ENCODE measurements at regions not wholly inside any gene's neighbourhood (a gene's known extent, or its start where the extent isn't known, plus 50 kb on each side); places are given as distances from the start of the nearest gene placed in this dataset.

DNA sequence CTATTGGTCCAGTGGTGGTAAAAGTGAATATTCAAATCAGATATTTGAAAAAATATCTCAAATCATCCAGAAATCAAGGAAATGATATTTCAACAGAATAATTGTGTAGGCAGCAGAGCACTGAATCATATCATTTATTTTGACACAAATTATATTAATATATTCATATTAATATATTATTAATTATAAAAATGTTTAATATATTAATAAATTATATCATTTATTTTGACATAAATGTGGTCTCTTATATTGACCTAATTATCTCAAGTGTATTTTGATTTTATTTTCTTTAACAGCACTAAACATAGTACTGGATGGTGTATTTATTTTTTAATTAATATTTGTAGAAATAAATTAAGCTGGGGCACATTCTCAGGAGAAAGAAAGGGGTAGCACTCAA, 257.7 kb upstream of the THBS1 start:
- TF ChIP-seq POLR2A (IDR thresholded peaks at IDR 0.05; ENCODE audit: control extremely low read depth in 1 of 2, low read depth in 2 of 2, low read length in 2 of 2): no peak
- TF ChIP-seq, protein P1, sequence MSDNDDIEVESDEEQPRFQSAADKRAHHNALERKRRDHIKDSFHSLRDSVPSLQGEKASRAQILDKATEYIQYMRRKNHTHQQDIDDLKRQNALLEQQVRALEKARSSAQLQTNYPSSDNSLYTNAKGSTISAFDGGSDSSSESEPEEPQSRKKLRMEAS (IDR thresholded peaks at IDR 0.05): no peak
